Transverse colon (tissue), 4 donors: ENCODE measurements at regions not wholly inside any gene's neighbourhood (a gene's known extent, or its start where the extent isn't known, plus 50 kb on each side); places are given as distances from the start of the nearest gene placed in this dataset.

ENCODE experiments used
- DNase-seq: peaks from one replicate; pipeline ENCODE4 v3.0.0-alpha.2; 2019
- H3K27ac ChIP-seq, 4 donors: fragments of 200-600 bp; sonication (generic); 2 replicates each; pipeline ENCODE4 v1.5.1; 2016 to 2018; ENCODE audit warnings: inconsistent platforms in 4 of 4
- H3K27me3 ChIP-seq: fragments of 200-600 bp; sonication (generic); 2 replicates; pipeline ENCODE4 v1.5.1; 2017; ENCODE audit warnings: inconsistent platforms
- H3K36me3 ChIP-seq, 4 donors: fragments of 200-600 bp; sonication (generic); 2 replicates each; pipeline ENCODE4 v1.5.1; 2017 to 2019; ENCODE audit warnings: inconsistent platforms in 4 of 4
- H3K4me1 ChIP-seq, 4 donors: fragments of 200-600 bp; sonication (generic); 2 replicates each; pipeline ENCODE4 v1.5.1; 2017 to 2020; ENCODE audit warnings: inconsistent platforms in 4 of 4
- H3K4me3 ChIP-seq, 4 donors: fragments of 200-600 bp; sonication (generic); 1 replicate in 1 of 4; 2 replicates in 3 of 4; pipeline versions ENCODE4 v1.5.1 to v1.6.1; 2017 to 2019; ENCODE audit warnings: inconsistent platforms in 4 of 4
- H3K9me3 ChIP-seq, 2 donors: fragments of 200-600 bp; sonication (generic); 2 replicates each; pipeline ENCODE4 v1.5.1; 2017 to 2019; ENCODE audit warnings: inconsistent platforms in 2 of 2
- CTCF ChIP-seq, 5 experiments: fragments of 200-600 bp in 3 of 5; fragments of 450-650 bp in 2 of 5; sonication (generic) in 3 of 5; IDR thresholded peaks; 1 replicate in 2 of 5; 2 replicates in 3 of 5; pipeline ENCODE4 v1.5.1; 2016 to 2017; ENCODE audit warnings: antibody characterized with exemption in 5 of 5, inconsistent platforms in 3 of 5, mild to moderate bottlenecking in 2 of 5, moderate library complexity in 1 of 5
- EP300 ChIP-seq: sonication (generic); formaldehyde crosslinking; IDR thresholded peaks from one replicate; pipeline ENCODE4 v1.6.1; 2017; ENCODE audit warnings: antibody characterized with exemption, low read depth
- POLR2A ChIP-seq: fragments of 450-650 bp; IDR thresholded peaks from one replicate; pipeline ENCODE4 v1.6.1; 2016; ENCODE audit warnings: antibody characterized with exemption, mild to moderate bottlenecking, moderate library complexity
- POLR2AphosphoS5 ChIP-seq, 3 donors: sonication (generic); formaldehyde crosslinking; IDR thresholded peaks; one replicate each; pipeline ENCODE4 v1.6.1; 2016; ENCODE audit warnings: antibody characterized with exemption in 3 of 3
- WGBS, 2 donors: methylation state at CpG; one replicate each; pipeline ENCODE4 v1.1.5; 2018; ENCODE audit warnings: low coverage in 1 of 2; 5-methylcytosine and 5-hydroxymethylcytosine counted together
- in situ Hi-C, 4 donors: fragments of 200-750 bp; cut with MboI; loops; one replicate each; pipeline versions ENCODE4 v1.15.0 to v1.15.1; 2017; ENCODE audit warnings: low sequenced_read_pairs in 3 of 4, low pct_ligation_motif_present in 1 of 4, low pct_unique_long_range_greater_than_20kb in 1 of 4
- intact Hi-C: fragments of 100-400 bp; cut with DNase I; formaldehyde crosslinking; loops from one replicate; pipeline ENCODE4 v1.15.1; 2023; ENCODE audit warnings: low total_unique reads

- Histone ChIP-seq H3K36me3 (no peaks in the 10 kb centered on the region), H3K27me3 (peaks cover 6% of the 10 kb centered on the region), H3K4me1 (peaks cover 0 to 7% (median 0%) of the 10 kb centered on the region in 4 donors), H3K4me3 (no peak overlapping the region), H3K27ac (no peak overlapping the region), H3K9me3 (no peaks in the 10 kb centered on the region)
- 43 to 71% methylated on average over 1 of the region's 1 CpG for WGBS, 2 donors
- no peak for TF ChIP-seq EP300
- no peak for TF ChIP-seq POLR2A
- TF ChIP-seq POLR2AphosphoS5 (IDR thresholded peaks at IDR 0.05): no peak
- no peak for TF ChIP-seq CTCF (IDR thresholded peaks at IDR 0.05)
- intact Hi-C loops: no loop called here
- in situ Hi-C loops: no loop called here
- DNase-seq: no peak
Observed at GRCh38 chr16:80047842-80048241, 447.3 kb upstream of the MAF start.

- peaks cover 6% of the 10 kb centered on the region for H3K27me3 ChIP-seq
- in situ Hi-C loops: no loop called here
- no peak overlapping the region for H3K27ac ChIP-seq
- 84% methylated on average over 2 of the region's 2 CpGs; no CpG with 5 or more reads in 1 of the 2 donors for WGBS, 2 donors
- no peak overlapping the region for H3K4me3 ChIP-seq
- peaks cover 0 to 7% (median 0%) of the 10 kb centered on the region in 4 donors for H3K4me1 ChIP-seq
- no peak for TF ChIP-seq POLR2A
- no peak for TF ChIP-seq CTCF (IDR thresholded peaks at IDR 0.05)
- no peaks in the 10 kb centered on the region for H3K9me3 ChIP-seq
- no peaks in the 10 kb centered on the region for H3K36me3 ChIP-seq
- no peak for DNase-seq
- intact Hi-C loops: no loop called here
Observed at GRCh38 chr16:80046848-80047247, 446.3 kb upstream of the MAF start.

- H3K9me3 ChIP-seq: no peaks in the 10 kb centered on the region
- in situ Hi-C loops (no loop called here), intact Hi-C loops (no loop called here)
- no peak overlapping the region for H3K27ac ChIP-seq
- 52 to 60% methylated on average over 3 of the region's 3 CpGs for WGBS, 2 donors
- DNase-seq: no peak
- TF ChIP-seq EP300 (no peak), POLR2A (no peak), CTCF (IDR thresholded peaks at IDR 0.05) (no peak), POLR2AphosphoS5 (IDR thresholded peaks at IDR 0.05) (no peak)
- peaks cover 6% of the 10 kb centered on the region for H3K27me3 ChIP-seq
- no peaks in the 10 kb centered on the region for H3K36me3 ChIP-seq
- no peak overlapping the region for H3K4me3 ChIP-seq
- peaks cover 0 to 7% (median 0%) of the 10 kb centered on the region in 4 donors for H3K4me1 ChIP-seq
Observed at GRCh38 chr16:80046261-80046660, 445.7 kb upstream of the MAF start.

GRCh38 chr16:80045861-80046260, 445.3 kb upstream of the MAF start:
- H3K4me1 ChIP-seq: peaks cover 0 to 7% (median 0%) of the 10 kb centered on the region in 4 donors
- H3K9me3 ChIP-seq: no peaks in the 10 kb centered on the region
- no peak overlapping the region for H3K27ac ChIP-seq
- 28 to 53% methylated on average over 6 to 8 of the region's 8 CpGs for WGBS, 2 donors
- H3K36me3 ChIP-seq: no peaks in the 10 kb centered on the region
- TF ChIP-seq CTCF (IDR thresholded peaks at IDR 0.05) (no peak), EP300 (no peak)
- in situ Hi-C loops (no loop called here), intact Hi-C loops (no loop called here)
- H3K4me3 ChIP-seq: no peak overlapping the region
- peaks cover 6% of the 10 kb centered on the region for H3K27me3 ChIP-seq
- no peak for DNase-seq
